HepG2 (cell line): ENCODE measurements at regions not wholly inside any gene's neighbourhood (a gene's known extent, or its start where the extent isn't known, plus 50 kb on each side); places are given as distances from the start of the nearest gene placed in this dataset.
A peak's percentile ranks its signal among the peaks of the same experiment; 100 is the strongest.

Source experiments
- ATAC-seq: fragments of 200-7000 bp; cut with Tn5 transposase; 3 replicates; pipeline ENCODE4 v1.9.1; 2020; ENCODE audit warnings: mild to moderate bottlenecking, moderate library complexity
- BruUV-seq: library from RNA; stranded (reverse); fragments of 400-500 nt; replicated peaks from 2 replicates; lab custom pipeline; 2021; lab: Mats Ljungman, UMichigan
- CTCF ChIA-PET: fragments of 300-600 bp; formaldehyde crosslinking; extraction: SDS; loops from one replicate; lab custom pipeline; 2021; ENCODE audit warnings: low total read pairs, inconsistent platforms, low intra/inter-chr PET ratio; lab: Yijun Ruan, JAX
- POLR2A ChIA-PET: fragments of 350-600 bp; sonication (Branson Sonifier 250); formaldehyde crosslinking; loops from one replicate; lab custom pipeline; 2020; ENCODE audit warnings: antibody characterized with exemption, inconsistent platforms; lab: Yijun Ruan, JAX
- DNase-seq: peaks from one replicate; pipeline ENCODE4 v3.0.0-alpha.2; 2015; ENCODE audit warnings: low spot score
- FAIRE-seq: peaks from 3 replicates; lab custom pipeline; 2011; peaks lifted over from hg19 to GRCh38; lab: Jason Lieb, UNC
- H2AFZ ChIP-seq: one replicate; pipeline ENCODE4 v1.6.1; 2011; ENCODE audit warnings: low read length, inconsistent platforms
- H3K27ac ChIP-seq: fragments of 300-600 bp; 3 replicates; pipeline ENCODE4 v1.8.0; 2011; ENCODE audit warnings: mixed run types, mild to moderate bottlenecking, mixed read lengths, low read length, inconsistent platforms; ENCODE audit not compliant: insufficient read depth; ENCODE audit errors: extremely low read length
- H3K27me3 ChIP-seq, 2 experiments: fragments of 200-600 bp in 1 of 2; 2 replicates in 1 of 2; 3 replicates in 1 of 2; pipeline versions ENCODE4 v1.6.0 to v1.8.0; 2011; ENCODE audit warnings: low read length in 2 of 2, mild to moderate bottlenecking in 2 of 2, moderate library complexity in 2 of 2, inconsistent platforms in 1 of 2; ENCODE audit not compliant: insufficient read depth in 2 of 2, control insufficient read depth in 1 of 2
- H3K36me3 ChIP-seq, 2 experiments: fragments of 200-600 bp in 1 of 2; replicated peaks in 1 of 2; 2 replicates in 1 of 2; 3 replicates in 1 of 2; pipeline versions ENCODE4 v1.5.1 to v1.8.0; 2011; ENCODE audit warnings: low read length in 2 of 2, inconsistent platforms in 1 of 2; ENCODE audit not compliant: insufficient read depth in 2 of 2, control insufficient read depth in 1 of 2
- H3K4me1 ChIP-seq: 2 replicates; pipeline ENCODE4 v1.5.1; 2012; ENCODE audit warnings: low read length, inconsistent platforms; ENCODE audit not compliant: insufficient read depth
- H3K4me2 ChIP-seq: 2 replicates; pipeline ENCODE4 v1.6.0; 2011; ENCODE audit warnings: low read depth, low read length, inconsistent platforms
- H3K4me3 ChIP-seq, 3 experiments: fragments of 200-600 bp in 1 of 3; sonication (generic), shearing (Covaris generic) in 1 of 3; replicated peaks in 1 of 3; 2 replicates each; pipeline ENCODE4 v1.5.1; 2011 to 2016; ENCODE audit warnings: low read length in 3 of 3, inconsistent platforms in 2 of 3, low read depth in 2 of 3, mild to moderate bottlenecking in 2 of 3, control low read depth in 1 of 3, mixed read lengths in 1 of 3; ENCODE audit not compliant: insufficient read depth in 1 of 3
- H3K79me2 ChIP-seq: one replicate; pipeline ENCODE4 v1.6.1; 2011; ENCODE audit warnings: low read length, inconsistent platforms; ENCODE audit not compliant: insufficient read depth
- H3K9ac ChIP-seq: 2 replicates; pipeline ENCODE4 v1.6.0; 2011; ENCODE audit warnings: mild to moderate bottlenecking, low read depth, low read length, inconsistent platforms; ENCODE audit not compliant: insufficient read depth
- H3K9me3 ChIP-seq: 2 replicates; pipeline ENCODE4 v1.5.1; 2012; ENCODE audit warnings: mild to moderate bottlenecking, low read length
- H4K20me1 ChIP-seq: 2 replicates; pipeline ENCODE4 v1.6.0; 2011; ENCODE audit warnings: inconsistent platforms, mild to moderate bottlenecking, low read length, moderate library complexity; ENCODE audit not compliant: insufficient read depth
- EED ChIP-seq: sonication (generic); formaldehyde crosslinking; IDR thresholded peaks from 2 replicates; pipeline ENCODE4 v1.5.0; 2020; ENCODE audit warnings: mild to moderate bottlenecking, missing genetic modification reagents
- GABPB1 ChIP-seq: IDR thresholded peaks from 2 replicates; pipeline ENCODE4 v1.6.1; 2016; ENCODE audit warnings: mild to moderate bottlenecking, missing genetic modification reagents, moderate library complexity, missing compliant biosample characterization
- REST ChIP-seq, 2 experiments: IDR thresholded peaks; 2 replicates each; pipeline ENCODE4 v1.6.1; 2011 to 2012; ENCODE audit warnings: low read length in 2 of 2, borderline replicate concordance in 1 of 2, low read depth in 1 of 2, mild to moderate bottlenecking in 1 of 2, moderate library complexity in 1 of 2
- ZNF441 ChIP-seq: sonication (generic); formaldehyde crosslinking; IDR thresholded peaks from 2 replicates; pipeline ENCODE4 v1.7.0; 2021; ENCODE audit warnings: missing genetic modification reagents, borderline replicate concordance
- WGBS: methylation state at CpG from one replicate; pipeline ENCODE4 v1.1.6; 2017; ENCODE audit warnings: low lambda C conversion rate; 5-methylcytosine and 5-hydroxymethylcytosine counted together
- in situ Hi-C: cut with HindIII; loops from 2 replicates; pipeline ENCODE4 v1.10.0; 2017; ENCODE audit warnings: low pct_unique_long_range_greater_than_20kb; ENCODE audit not compliant: extremely low pct_ligation_motif_present
- intact Hi-C: fragments of 100-400 bp; cut with micrococcal nuclease; formaldehyde crosslinking; loops from one replicate; pipeline ENCODE4 v1.10.0; 2022; ENCODE audit not compliant: unreplicated experiment
- TF ChIP-seq, protein P1 (sequence below): sonication (generic); formaldehyde crosslinking; IDR thresholded peaks from 2 replicates; pipeline ENCODE4 v1.8.0; 2022; ENCODE audit warnings: missing genetic modification reagents, low read depth, mild to moderate bottlenecking, borderline replicate concordance

DNA sequence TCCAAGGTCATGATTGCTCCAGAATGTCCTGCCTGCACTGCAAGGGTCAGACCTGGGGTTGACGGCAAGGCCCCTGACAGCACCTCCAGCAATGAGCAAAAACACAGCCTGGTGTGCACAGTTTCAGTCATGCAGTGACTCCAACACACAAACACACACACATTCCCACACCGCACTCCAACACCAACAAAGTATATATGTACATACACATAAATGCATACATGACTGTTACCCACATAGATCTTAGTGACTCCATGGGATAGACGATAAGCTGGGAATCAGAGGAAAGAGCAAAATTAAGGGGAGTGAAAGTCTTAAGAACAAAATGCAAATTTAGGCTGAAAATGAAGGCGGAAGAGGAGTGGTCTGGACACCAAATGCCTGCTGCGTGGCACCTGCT, 112.7 kb upstream of the TEKT4 start:
- H3K4me1 ChIP-seq = no peaks in the 10 kb centered on the region
- DNase-seq = no peak
- ATAC-seq = no peak
- H3K27me3 ChIP-seq = peaks cover 0 to 2% of the 10 kb centered on the region in 2 experiments; a peak in 2 of 5 replicates
- intact Hi-C loops = no loop called here
- FAIRE-seq = no peak
- no peak overlapping the region for H2AFZ ChIP-seq
- H3K4me3 ChIP-seq = no peak overlapping the region
- H3K4me2 ChIP-seq = no peak overlapping the region
- no peaks in the 10 kb centered on the region for H3K79me2 ChIP-seq
- no peaks in the 10 kb centered on the region for H3K36me3 ChIP-seq
- H3K9ac ChIP-seq = no peak overlapping the region
- H3K27ac ChIP-seq = no peak overlapping the region
- in situ Hi-C loops = no loop called here
- CTCF ChIA-PET = no interaction called here
- no peak for TF ChIP-seq EED (CRISPR knock-in tag)
- no peaks in the 10 kb centered on the region for H3K9me3 ChIP-seq
- 26% methylated on average over 5 of the region's 5 CpGs for WGBS
- H4K20me1 ChIP-seq = no peaks in the 10 kb centered on the region; the same call in 1 of the 2 replicates
- POLR2A ChIA-PET = no interaction called here
- BruUV-seq = no TSS peak

- DNase-seq = peak; percentile 44
- H4K20me1 ChIP-seq = no peaks in the 10 kb centered on the region; the same call in 1 of the 2 replicates
- no peak overlapping the region for H3K4me3 ChIP-seq
- peak; percentile 72 for ATAC-seq
- ChIA-PET CTCF (no interaction called here), POLR2A (no interaction called here)
- no peak overlapping the region for H3K27ac ChIP-seq
- in situ Hi-C loops (no loop called here), intact Hi-C loops (no loop called here)
- H3K9ac ChIP-seq = no peak overlapping the region
- FAIRE-seq = peak; percentile 51
- H2AFZ ChIP-seq = no peak overlapping the region
- H3K9me3 ChIP-seq = no peaks in the 10 kb centered on the region
- no peak overlapping the region for H3K4me2 ChIP-seq
- 10% methylated on average over 7 of the region's 7 CpGs for WGBS
- no peaks in the 10 kb centered on the region for H3K36me3 ChIP-seq
- H3K79me2 ChIP-seq = no peaks in the 10 kb centered on the region
- H3K27me3 ChIP-seq = peaks cover 0 to 2% of the 10 kb centered on the region in 2 experiments; a peak in 2 of 5 replicates
- no TSS peak for BruUV-seq
- no peaks in the 10 kb centered on the region for H3K4me1 ChIP-seq
- no peak for TF ChIP-seq GABPB1 (CRISPR knock-in tag)
- TF ChIP-seq, protein P1, sequence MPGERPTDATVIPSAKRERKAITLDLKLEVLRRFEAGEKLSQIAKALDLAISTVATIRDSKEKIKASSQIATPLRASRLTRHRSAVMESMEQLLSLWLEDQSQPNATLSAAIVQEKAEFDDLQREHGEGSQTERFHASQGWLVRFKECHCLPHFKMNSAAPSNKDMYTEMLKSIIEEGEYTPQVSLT = no peak
- peak; percentile 71 to 95 for TF ChIP-seq REST (IDR thresholded peaks at IDR 0.05; ENCODE audit: borderline replicate concordance in 1 of 2, low read depth in 1 of 2, low read length in 2 of 2)
- peak; percentile 47; the same call in 1 of the 2 replicates for TF ChIP-seq ZNF441 (CRISPR knock-in tag)
Measured at GRCh38 chr2:94759211-94759610, 112.0 kb upstream of the TEKT4 start.
